Epithelial cell of esophagus (primary cell): ENCODE measurements at regions not wholly inside any gene's neighbourhood (a gene's known extent, or its start where the extent isn't known, plus 50 kb on each side); places are given as distances from the start of the nearest gene placed in this dataset.

Experiments used
- DNase-seq: peaks from one replicate; pipeline ENCODE4 v3.0.0; 2010; ENCODE audit warnings: low read depth
- H3K4me3 ChIP-seq: 2 replicates; pipeline ENCODE4 v1.5.1; 2011; ENCODE audit warnings: mild to moderate bottlenecking, low read length, control low read depth
- TF ChIP-seq, protein P1 (sequence below): IDR thresholded peaks from 2 replicates; pipeline ENCODE4 v1.5.1; 2011; ENCODE audit warnings: low read depth, mild to moderate bottlenecking, low read length, control low read depth, inconsistent platforms; ENCODE audit not compliant: insufficient read depth; ENCODE audit errors: missing control alignments

GRCh38 chr6:110538416-110539160 lies 62.2 kb upstream of the SLC22A16 start:
- no peak overlapping the region for H3K4me3 ChIP-seq
- TF ChIP-seq, protein P1, sequence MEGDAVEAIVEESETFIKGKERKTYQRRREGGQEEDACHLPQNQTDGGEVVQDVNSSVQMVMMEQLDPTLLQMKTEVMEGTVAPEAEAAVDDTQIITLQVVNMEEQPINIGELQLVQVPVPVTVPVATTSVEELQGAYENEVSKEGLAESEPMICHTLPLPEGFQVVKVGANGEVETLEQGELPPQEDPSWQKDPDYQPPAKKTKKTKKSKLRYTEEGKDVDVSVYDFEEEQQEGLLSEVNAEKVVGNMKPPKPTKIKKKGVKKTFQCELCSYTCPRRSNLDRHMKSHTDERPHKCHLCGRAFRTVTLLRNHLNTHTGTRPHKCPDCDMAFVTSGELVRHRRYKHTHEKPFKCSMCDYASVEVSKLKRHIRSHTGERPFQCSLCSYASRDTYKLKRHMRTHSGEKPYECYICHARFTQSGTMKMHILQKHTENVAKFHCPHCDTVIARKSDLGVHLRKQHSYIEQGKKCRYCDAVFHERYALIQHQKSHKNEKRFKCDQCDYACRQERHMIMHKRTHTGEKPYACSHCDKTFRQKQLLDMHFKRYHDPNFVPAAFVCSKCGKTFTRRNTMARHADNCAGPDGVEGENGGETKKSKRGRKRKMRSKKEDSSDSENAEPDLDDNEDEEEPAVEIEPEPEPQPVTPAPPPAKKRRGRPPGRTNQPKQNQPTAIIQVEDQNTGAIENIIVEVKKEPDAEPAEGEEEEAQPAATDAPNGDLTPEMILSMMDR = no peak
- peak; percentile 42 for DNase-seq

DNA sequence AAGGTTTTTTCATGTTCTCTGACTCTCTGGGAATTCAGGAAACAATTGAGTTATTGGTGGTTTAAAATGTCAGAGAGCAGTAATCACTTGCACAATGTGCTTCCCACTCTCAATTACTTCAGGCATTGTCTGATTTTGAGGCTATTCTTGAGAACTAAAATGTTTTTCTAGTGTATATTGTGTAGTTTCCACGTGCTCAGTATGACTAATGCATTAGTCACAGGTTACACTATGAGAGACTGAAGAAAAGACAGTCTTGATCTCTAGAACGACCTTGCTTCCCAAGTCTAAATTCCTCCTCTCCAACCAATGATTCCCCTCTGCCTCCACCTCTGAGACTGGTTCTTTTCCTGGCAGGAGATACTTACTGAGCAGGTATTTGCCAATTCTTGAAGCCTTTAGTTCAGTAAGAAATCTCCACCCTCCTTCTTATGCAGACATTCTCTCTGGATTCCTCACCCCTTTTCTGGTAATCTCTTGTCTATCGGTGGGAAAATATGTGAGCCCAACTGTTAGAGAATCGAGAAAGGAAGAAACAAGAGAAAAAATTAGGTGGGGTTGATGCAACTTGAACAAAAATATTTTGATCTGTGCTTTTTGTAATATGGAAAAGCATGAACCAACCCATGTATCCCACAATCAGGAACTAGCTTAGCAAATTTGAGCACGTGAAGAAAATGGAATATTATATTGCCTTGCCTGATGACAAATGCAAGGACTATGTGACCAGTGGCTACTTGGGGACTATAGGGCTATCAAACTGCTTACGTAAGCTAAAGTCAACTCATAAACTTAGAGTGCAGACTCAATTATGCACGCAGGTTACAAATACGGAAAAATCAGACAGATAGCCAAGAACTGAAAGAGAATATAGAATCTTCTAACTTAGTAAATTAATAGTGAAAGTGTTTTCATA lies 61.1 kb upstream of the SLC22A16 start:
- TF ChIP-seq, protein P1 = no peak
- peak; percentile 95 for DNase-seq
- no peak overlapping the region for H3K4me3 ChIP-seq

- peak; percentile 57 for DNase-seq
- H3K4me3 ChIP-seq = no peak overlapping the region
- TF ChIP-seq, protein P1 = no peak
Measured at GRCh38 chr6:110534731-110535492, 58.5 kb upstream of the SLC22A16 start.

- no peak for DNase-seq
- H3K4me3 ChIP-seq = no peak overlapping the region
- TF ChIP-seq, protein P1 = no peak
Measured at GRCh38 chr6:110532431-110532830, 56.0 kb upstream of the SLC22A16 start.

GRCh38 chr6:110530671-110531070 lies 54.3 kb upstream of the SLC22A16 start:
- H3K4me3 ChIP-seq = no peak overlapping the region
- DNase-seq = peak; percentile 58
- TF ChIP-seq, protein P1 = no peak

GRCh38 chr6:110529907-110530306 lies 53.5 kb upstream of the SLC22A16 start:
- TF ChIP-seq, protein P1 = no peak
- H3K4me3 ChIP-seq = no peak overlapping the region
- DNase-seq = no peak
